ENCODE measurements at regions not wholly inside any gene's neighbourhood (a gene's known extent, or its start where the extent isn't known, plus 50 kb on each side); places are given as distances from the start of the nearest gene placed in this dataset.
"Not testable (repeated sequence)": the region's sequence is repeated elsewhere in the genome, so short reads cannot be mapped to it uniquely, and the experiment has no call there.

DNA sequence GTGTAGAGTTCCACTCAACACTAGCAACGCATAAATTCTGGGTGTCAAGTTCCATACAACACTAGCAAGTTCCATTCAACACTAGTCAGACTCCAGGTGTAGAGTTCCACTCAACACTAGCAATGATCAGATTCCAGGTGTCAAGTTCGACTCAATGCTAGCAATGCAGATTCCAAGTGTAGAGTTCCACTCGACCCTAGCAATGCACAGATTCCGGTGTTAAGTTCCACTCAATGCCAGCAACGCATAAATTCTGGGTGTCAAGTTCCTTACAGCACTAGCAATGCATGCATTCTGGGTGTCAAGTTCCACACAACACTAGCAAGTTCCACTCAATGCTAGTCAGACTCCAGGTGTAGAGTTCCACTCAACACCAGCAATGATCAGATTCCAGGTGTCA lies 60.0 kb downstream of the ATP6V0E2 start:
- TF ChIP-seq, protein P1, sequence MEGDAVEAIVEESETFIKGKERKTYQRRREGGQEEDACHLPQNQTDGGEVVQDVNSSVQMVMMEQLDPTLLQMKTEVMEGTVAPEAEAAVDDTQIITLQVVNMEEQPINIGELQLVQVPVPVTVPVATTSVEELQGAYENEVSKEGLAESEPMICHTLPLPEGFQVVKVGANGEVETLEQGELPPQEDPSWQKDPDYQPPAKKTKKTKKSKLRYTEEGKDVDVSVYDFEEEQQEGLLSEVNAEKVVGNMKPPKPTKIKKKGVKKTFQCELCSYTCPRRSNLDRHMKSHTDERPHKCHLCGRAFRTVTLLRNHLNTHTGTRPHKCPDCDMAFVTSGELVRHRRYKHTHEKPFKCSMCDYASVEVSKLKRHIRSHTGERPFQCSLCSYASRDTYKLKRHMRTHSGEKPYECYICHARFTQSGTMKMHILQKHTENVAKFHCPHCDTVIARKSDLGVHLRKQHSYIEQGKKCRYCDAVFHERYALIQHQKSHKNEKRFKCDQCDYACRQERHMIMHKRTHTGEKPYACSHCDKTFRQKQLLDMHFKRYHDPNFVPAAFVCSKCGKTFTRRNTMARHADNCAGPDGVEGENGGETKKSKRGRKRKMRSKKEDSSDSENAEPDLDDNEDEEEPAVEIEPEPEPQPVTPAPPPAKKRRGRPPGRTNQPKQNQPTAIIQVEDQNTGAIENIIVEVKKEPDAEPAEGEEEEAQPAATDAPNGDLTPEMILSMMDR (IDR thresholded peaks at IDR 0.05) = not testable (repeated sequence)
- TF ChIP-seq POLR2AphosphoS5 (IDR thresholded peaks at IDR 0.05) = not testable (repeated sequence)

All from esophagus muscularis mucosa (tissue), 3 donors.